T-helper 1 cell (primary cell): ENCODE measurements at regions not wholly inside any gene's neighbourhood (a gene's known extent, or its start where the extent isn't known, plus 50 kb on each side); places are given as distances from the start of the nearest gene placed in this dataset.
A peak's percentile ranks its signal among the peaks of the same experiment; 100 is the strongest.
"Not testable (repeated sequence)": the region's sequence is repeated elsewhere in the genome, so short reads cannot be mapped to it uniquely, and the experiment has no call there.

Experiments used
- DNase-seq, 5 donors: peaks; one replicate each; pipeline ENCODE4 v3.0.0-alpha.2; 2012 to 2020

DNA sequence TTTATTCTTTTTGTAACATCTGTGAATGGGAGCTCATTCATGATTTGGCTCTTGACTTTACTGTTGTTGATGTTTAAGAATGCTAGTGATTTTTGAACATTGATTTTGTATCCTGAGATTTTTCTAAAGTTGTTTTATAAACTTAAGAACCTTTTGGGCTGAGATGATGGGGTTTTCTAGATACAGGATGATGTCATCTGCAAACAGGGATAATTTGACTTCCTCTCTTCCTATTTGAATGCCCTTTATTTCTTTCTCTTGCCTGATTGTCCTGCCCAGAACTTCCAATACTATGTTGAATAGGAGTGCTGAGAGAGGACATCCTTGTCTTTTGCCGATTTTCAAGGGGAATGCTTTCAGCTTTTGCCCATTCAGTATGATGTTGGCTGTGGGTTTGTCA, 445.1 kb upstream of the CFAP20DC start:
- not testable (repeated sequence) for DNase-seq

DNA sequence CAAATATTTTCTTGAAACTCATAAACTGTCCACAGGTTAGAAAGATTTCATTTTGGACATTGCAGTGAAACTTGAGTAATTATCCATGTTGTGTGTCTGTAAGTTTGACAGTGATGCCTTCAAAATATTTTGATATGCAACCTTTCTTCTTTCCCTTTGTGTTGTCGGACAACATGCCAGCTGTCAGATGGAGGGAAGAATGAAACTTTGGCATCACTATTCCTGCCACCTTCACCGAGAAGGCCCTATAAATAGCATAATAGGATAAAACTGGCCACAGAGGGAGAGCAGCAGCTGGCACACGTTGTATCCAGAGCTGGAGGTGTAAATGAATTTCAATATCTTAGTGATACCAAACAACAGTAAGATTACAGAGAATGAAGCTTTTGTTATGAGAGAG, 436.7 kb upstream of the CFAP20DC start:
- DNase-seq: no peak

DNA sequence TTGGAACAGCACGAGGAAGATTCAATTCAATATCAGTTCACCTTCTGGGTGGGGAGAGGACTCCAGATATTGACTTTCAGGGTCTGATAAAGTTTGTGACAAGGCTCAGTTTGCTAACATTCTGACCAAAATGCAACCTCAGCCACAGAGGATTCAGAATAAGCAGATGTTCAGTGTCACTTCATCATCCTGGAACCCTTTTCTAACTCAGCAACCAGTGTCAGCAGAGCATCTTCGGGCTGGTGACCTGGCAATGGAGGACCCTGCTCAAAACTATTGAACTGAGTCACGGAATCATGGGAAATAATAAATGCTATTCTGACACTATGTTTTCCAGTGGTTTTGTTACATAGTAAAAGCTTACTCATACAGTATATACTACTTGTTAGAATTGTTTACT, 433.4 kb upstream of the CFAP20DC start:
- no peak for DNase-seq

DNA sequence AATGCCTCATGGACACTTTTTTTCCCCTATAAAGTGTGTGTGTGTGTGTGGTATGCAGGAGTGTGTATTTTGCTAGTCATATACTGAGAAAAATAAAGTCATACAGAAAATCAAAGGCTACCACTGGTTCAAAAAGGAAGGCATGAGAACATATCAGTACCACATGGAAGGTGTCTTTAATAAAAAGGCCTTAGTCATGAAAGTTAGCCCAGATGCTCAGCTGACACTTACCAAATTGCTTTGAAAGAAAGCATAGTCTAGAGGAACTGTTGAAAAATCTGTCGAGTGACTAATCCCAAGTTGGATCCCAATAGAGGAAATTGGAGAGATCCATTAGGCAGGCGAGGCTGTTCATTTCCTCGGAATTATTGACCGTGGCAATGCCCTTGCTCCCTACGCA, 432.9 kb upstream of the CFAP20DC start:
- no peak for DNase-seq

DNA sequence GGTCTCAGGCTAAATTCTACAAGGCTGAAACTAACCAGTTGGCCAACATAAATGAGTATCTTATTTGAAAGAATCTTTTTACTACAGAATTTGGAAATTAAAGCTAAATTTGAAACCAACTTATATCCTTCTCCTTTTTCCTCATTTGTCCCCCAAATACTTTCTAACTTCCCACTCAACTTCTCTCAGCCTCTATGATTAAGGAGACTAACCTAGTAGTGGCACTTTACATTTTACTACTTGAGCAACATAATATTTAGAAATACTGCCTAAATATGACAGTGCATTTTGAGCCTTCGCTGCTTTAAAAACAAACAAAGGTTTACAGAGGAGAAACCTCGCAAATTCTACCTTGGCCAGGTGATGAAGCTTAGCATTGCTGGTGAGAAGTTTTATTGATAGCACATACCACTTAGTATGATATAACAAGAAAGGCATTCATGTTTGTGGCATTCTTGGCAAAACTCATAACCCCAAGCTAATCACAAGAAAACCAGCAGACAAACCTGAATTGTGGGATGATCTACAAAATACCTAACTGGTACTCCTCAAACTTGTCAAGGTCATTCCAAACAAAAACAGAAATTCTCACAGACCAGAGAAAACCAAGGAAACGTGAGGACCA, 432.1 kb upstream of the CFAP20DC start:
- DNase-seq: no peak

DNA sequence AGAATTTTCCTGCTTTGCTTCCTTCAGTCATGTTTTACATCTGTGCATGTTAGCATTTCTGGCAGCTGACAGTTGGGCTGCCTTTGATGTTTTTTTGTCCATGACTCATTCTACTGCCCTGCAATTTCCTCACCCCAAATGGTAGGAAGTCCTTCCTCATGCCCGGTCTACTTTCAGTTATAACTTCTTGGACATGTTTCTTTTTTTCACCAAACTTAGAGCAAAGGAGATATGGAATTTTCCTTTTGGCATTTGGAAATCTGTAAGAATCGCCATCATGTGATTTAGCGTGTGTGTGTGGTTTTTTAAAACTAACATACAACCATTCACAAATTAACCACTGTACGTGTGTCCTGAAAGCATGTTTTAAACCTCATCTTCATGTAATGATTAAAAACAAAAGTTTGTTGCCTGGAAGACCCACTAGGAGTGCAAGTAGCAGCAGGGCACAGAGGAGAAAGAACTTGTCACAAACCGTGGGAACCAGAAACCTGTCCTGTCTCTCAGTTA, 430.7 kb upstream of the CFAP20DC start:
- peak in 1 of 5 donors; percentile 82 for DNase-seq

DNA sequence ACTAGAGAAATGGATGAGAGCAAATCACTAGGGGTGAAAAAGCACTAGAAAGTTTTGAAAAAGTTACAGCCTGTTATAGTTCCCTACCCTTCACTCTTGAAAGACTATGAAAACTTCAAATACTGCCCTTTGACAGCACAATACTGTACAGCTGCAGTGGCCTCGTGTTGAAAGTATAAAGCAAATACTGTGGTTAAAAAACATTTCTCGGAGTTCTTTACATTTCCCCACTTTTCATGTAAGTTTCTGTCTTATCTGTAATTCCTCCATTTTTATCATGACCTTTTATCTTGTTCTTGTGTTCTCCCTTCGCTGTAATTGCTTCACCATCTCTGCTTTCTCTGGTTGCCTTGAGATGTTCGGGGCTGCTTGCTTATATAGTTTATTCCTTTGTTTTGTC, 423.8 kb upstream of the CFAP20DC start:
- DNase-seq: no peak

DNA sequence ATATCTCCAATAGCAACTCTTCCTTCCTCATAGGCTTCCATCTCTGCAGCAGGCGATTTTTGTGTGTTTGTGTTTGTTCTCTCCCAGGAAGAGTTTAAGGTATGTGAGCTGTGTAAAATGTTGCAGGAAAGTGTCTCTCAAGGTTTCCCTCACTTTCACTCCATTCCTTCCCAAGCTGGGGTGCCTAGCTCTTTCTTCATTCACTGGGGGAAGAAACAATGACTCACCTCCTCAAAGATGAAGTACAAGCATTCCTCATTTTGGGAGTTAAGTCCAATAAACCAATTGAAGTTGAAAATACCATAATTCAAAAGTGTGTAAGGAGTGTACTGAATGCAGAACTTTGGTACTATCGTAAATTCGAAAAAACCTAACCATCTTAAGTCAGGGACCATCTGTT, 422.7 kb upstream of the CFAP20DC start:
- no peak for DNase-seq

DNA sequence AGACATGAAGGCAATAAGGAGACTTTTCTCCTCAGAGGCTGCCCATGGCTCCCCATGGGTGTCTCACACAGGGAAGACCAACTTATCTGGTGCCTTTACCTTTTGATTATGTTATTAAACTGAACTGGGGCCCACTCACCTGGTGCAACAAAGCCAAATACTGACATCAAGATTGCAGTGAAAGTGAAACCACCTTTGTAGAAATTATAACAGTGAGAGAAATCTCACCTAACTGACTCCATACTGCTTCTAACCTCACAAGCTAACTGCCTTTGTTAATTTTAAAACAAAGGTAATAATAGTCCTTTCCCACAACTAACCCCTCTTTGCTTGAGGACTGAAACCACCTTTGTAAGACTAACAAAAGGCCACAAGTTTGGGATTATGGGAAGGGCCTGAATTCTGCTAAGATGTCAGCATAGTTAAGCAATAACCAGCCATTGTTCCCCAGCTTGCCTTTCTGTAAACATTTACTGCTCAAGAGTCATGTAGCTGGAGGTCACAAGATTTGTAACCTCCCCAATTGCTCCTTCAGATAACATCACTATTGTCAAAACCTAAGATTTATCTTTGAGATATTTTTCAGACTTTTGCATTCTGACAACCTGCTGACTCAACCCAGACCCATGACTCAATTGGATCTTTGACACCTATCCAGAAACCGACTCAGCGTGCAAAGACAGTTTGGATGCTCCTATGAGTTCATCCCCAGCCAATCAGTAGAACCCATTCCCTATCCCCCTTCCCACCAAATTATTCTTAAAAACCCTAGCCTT, 420.3 kb upstream of the CFAP20DC start:
- peak in 1 of 5 donors; percentile 79 for DNase-seq

DNA sequence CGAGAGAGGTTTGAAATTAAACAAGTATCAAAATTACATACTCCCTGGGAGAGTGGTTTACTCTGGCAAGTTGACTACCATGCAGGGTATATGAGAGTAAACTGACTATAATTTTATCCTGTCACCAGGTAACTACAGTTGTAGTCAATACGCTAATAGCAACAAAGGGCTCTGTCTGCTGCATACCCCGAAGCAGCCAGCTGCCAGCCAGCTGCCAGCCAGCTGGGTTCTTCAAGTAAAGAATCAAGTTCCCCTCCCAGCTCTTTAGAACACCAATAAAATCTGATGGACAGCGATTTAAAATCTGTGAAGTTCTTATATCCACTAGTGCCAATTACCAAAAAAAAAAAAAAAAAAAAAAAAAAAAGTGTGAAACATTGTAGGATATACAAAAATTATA, 417.7 kb upstream of the CFAP20DC start:
- DNase-seq: no peak

DNA sequence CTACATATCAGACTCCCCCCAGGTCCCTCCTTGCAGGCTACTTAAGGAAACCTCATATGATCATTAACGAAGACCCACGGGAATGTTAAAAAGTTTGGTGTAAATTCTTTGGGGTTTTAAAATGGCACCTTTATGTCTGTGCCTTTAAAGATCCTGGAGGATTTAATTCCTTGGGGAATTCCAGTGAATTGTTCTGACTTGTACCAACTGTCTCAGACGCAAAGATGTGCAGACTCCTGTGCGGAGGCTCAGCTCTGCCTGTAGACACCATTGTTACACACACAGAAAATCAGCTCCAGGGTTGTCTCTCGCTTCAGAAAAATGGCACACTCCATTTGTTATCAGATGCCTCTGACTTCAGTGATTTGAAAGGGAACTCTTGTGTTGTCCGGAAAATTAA, 414.4 kb upstream of the CFAP20DC start:
- DNase-seq: no peak

DNA sequence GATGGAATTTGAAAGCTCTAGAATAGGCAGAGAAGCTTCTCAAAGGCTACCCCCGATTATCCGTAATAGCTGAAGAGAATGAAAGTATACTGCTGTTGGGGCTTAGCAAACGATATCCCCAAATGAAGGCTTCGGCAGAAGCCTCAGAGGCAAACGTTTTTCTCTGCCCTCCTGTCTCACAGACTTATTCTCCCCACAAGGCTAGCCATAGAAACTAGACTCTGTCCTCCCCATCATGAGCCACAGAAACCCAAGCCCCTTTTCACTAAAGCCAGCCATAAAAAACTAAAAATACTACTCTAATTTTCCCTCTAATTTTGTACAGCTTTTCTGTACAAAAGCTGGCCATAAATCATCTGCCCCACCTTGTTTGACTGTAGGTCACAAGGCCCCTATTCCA, 413.4 kb upstream of the CFAP20DC start:
- DNase-seq: no peak

DNA sequence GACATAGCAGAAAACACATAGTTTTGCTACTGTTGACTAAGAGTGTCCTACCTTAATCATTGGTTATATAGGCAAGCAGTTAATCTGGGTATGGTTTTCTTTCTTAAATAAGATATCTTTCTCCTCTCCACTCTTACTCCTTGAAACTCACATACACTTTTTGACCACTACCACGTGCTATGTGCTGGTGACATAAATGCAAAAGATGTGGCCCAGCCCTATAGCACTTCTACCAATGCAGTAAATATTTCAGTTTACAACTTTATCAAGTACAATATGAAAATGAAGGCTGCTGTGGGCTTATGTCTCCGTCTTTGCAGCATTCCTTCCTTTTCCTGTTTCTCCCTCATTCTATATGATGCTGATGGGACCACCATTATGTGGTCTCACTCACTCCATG, 410.2 kb upstream of the CFAP20DC start:
- no peak for DNase-seq

DNA sequence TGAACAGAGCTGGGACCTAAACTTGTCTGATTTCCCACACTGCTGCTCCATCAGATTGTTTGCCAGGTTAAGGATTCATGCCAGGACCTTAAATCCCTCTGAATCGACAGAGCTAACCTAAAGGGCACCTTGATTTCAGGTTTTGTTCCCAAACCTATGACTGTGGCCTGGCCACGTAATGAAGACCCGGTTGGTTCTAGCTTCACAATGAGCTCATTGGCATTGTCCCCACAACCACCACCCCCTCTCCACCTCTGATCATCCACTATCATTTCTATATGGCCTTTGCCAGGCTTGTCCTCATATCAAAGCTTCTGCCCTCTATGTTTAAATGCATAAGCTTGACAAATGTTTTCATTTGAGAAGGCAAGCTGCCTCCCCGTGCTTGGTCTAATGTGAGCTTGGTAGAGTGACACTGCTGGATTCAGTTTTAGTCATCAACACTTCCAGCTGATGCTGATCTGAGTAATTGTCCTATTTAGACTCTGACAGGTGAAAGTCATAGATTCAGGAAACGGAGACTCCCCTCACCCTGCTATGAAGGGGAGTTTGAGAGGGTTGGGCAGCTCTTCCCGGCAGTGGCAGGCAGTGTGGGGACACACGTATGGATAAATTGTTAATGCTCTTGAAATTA, 407.1 kb upstream of the CFAP20DC start:
- DNase-seq: peak in 1 of 5 donors; percentile 88

DNA sequence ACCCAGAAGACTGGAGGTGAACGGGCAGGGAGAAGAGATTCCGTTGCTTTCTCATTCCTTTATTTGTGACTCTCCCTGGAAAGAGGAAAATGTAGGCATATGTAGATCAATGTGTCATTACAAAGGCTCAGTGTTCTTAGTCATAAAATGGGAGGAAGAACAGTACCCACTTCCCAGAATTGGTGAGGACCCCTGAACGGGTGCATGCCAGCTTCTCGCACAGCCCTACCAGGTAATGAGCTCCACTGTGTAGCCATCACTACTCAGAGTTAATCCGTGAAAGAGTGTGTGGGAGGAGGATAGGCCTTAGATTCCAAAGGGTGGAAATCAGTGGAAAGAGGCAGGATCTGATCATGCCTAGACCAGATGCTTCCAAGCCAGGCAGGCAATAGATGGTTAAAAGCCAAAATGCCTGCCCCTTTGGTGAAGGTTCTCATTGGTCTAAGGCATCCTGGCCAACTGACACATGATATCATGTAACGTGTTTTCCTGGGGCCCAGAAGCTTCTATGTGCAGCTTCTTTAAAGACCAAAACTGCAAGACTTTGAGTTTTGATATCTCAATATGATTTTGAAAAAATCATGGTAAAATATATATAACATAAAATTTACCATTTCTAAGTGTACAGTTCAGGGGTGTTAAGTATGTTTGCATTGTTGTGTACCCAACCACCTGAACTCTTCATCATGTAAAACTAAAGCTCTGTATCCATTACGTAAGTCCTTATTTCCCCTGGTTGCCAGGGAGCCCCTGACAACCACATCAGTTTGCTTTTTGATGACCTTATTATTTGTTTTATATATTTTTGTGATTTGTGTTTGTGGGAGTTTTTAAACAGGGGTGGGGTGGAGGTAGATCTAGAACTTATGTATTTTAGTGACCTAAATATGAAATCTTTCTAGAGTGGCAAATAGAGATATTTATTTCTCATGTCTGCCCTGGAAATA, 402.2 kb upstream of the CFAP20DC start:
- peak in 2 of 5 donors; percentile 3 to 65 for DNase-seq

DNA sequence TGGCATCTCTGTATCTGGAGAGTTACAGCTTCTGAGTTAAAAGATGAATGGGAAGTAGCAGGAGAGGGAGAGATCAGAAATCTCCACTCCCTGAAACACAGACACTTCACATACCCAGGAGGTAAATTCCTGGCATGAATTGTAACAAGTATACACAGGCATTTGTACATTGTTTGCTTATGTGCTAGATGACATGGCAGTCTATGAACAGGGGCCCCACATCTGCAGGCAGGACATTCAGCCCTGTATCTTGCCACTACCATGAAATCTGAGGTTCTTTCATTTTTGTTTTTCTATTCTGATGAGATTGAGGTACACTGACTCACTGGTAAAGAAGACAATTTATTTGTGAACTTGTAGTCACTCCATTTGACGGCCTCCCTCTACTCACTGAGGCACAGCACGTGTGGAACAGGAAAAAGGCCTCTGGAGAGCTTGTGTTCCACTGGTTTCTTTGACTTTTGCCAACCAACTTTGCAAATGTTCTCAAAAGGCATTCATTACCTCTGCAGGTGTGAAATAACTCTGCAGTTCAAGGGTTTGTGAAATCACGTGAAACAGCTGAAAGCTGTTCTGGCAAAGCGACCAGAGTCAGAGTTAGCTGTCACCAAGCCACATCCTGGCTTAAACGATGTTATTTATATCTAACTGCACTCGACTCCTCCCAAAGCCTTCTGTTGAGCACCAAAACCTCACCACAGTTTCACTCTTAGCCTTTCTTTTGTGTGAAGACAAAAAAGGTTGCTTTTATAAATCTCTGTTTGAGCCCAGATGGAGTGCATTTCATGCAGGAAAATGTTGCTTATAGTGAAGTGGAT, 401.3 kb upstream of the CFAP20DC start:
- DNase-seq: peak in 4 of 5 donors; percentile 34 to 97 (median 42)

DNA sequence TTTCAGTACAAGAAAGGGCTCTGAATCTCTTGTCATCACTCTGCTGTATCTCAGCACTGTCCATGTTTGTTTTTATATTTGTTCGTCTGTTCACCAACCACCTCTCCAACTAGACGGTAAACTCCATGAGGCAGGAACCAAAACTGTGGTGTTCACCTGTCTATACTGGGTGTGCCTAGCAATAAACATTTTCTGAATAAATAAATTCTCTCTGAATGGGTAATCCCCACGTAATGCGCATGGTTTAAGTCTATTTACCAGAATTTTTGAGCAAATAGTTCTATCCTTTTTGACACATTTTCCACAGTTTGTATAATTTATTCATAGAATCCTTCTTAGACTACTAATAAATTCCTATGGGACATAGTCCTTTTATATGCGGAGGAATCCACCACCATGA, 400.6 kb upstream of the CFAP20DC start:
- DNase-seq: no peak

DNA sequence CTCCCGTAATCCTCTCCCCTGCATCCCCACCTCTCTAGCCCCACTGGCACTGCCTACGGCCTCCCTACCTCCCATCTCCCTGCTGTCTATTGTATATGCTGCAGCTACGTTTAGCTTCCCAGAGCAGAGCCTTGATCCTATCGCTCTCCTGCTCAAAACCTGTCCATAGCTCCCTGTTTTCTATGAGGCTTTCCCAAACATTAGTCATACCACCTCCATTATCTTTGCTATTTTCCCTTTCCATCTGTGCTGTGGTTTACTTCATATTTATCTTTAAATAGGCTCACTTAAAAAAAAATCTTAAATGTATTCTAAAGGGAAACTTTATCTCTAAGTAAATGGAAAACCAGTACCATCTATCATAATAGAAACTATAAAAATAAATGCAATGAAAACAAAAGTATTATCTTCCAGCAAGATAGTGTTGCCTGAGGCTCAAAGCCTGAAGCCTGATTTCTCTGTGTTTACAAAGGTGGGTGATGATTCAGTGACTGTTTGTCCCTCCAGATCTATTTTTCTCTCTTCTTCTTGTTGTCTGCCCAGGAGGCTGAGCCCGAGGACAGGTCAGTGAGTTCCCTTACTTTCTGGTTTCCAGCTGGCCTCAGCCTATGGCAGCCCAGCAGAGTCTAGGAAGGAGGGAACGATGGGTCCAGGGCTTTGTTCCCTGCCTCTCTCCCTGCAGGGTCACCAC, 397.1 kb upstream of the CFAP20DC start:
- no peak for DNase-seq

DNA sequence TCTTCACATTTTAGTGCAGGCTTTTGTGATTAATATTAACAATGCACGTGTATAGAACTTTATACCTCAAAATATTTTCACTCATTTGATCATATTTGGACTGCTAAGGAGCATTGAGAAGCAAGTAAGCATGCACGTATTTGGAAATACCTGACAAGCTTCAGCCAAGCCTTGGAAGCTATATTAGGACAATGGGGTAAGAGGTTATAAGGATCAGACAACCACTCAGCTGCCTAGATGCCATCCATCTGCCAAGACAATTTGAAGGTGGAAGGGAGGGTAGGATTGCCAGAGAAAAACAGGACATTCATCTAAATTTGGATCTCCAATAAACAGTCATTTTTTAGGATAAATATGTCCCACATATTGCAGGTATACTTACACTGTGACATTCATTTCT, 394.9 kb upstream of the CFAP20DC start:
- DNase-seq: no peak

DNA sequence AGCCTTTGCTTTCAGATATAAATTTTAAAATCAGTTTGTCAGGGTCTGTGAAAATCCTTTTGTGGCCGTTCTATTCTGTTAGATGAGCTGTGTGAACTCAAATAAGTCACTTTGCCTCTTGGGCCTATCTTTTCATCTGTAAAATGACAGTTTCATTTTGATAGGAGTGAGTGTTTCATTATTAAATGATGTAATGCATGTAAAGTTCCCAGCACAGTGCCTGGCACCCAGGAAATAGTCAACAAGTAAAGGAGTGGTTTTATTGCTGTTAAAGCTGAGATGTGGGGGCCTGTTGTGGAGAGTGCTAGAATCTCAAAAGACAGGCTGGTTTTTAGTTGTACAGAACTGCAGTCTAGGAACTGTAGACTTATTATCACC, 394.5 kb upstream of the CFAP20DC start:
- peak in 1 of 5 donors; percentile 87 for DNase-seq

DNA sequence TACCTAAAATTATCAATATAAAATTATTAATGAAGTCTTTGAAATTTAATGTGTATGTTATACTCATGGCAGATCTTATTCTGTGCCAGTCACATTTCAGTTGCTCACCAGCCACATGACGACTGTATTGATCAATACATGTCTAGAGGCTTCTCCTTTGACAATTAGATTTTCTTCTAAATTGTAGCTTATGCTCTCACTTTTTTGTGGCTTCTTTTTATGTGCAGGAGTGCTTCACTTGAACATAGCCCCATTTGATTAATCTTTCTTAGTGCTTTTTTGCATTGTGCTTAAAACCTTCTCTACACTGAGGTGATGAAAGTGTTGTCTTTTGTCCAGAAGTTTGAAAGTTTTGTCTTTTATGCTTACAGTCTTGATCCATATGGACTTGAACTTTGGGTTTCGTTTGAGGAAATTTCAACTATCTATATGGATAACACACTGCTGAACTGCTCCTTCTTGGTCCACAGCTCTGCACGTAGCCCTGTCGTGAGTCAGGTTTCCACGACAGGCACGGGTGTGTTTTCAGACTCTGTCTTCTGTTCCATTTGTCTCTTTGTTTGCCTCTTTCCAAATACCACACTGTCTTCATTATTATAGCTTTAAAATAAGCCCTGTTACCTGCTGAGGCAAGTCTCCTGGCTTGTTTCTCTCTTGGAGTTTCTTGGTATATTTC, 393.9 kb upstream of the CFAP20DC start:
- peak in 1 of 5 donors; percentile 67 for DNase-seq
